ENCODE measurements at regions not wholly inside any gene's neighbourhood (a gene's known extent, or its start where the extent isn't known, plus 50 kb on each side); places are given as distances from the start of the nearest gene placed in this dataset.

DNA sequence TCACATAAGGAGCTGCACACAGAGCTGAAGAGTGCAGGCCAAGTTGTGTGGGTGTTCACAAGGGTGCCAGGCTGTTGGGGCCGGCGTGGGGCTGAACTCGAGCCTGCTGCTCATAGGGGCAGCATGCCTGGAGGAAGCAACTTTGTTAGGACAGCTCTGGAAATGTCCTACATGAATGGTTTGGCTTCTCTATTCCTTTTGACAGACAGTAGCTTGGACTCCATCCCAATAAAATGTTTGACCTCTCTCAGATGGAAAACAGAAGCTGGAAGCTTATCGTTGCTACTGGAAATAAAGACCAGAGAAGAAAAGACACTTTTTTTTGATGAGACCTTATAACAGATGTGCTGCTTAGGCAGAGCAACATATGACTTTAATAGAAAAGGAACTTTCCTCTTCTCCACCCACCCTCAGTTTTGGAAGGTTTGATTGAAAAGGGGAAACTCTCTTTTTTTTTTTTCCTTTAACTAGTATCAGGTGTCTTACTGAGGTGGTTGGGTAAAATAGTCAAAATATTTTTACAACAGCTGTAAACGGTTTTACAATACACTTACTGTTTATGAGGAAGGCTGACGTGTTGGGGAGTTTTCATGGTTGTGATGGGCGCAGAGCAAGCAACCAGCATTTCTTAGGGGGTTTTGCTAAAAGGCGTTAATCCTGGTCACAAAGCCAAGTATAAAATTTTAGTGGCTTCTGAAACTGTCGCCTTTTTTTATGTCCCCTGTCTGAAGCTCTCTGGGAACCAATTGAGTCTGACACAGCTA, 80.7 kb upstream of the EEF1E1 start:
- no peak for TF ChIP-seq EZH2 (IDR thresholded peaks at IDR 0.05; ENCODE audit: low read length, missing control alignments)
- TF ChIP-seq, protein P1, sequence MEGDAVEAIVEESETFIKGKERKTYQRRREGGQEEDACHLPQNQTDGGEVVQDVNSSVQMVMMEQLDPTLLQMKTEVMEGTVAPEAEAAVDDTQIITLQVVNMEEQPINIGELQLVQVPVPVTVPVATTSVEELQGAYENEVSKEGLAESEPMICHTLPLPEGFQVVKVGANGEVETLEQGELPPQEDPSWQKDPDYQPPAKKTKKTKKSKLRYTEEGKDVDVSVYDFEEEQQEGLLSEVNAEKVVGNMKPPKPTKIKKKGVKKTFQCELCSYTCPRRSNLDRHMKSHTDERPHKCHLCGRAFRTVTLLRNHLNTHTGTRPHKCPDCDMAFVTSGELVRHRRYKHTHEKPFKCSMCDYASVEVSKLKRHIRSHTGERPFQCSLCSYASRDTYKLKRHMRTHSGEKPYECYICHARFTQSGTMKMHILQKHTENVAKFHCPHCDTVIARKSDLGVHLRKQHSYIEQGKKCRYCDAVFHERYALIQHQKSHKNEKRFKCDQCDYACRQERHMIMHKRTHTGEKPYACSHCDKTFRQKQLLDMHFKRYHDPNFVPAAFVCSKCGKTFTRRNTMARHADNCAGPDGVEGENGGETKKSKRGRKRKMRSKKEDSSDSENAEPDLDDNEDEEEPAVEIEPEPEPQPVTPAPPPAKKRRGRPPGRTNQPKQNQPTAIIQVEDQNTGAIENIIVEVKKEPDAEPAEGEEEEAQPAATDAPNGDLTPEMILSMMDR (conservative IDR thresholded peaks at IDR 0.05 in 1 of 2, IDR thresholded peaks at IDR 0.05 in 1 of 2; ENCODE audit: low read depth in 1 of 2, low read length in 2 of 2) = no peak
